ENCODE measurements at regions not wholly inside any gene's neighbourhood (a gene's known extent, or its start where the extent isn't known, plus 50 kb on each side); places are given as distances from the start of the nearest gene placed in this dataset.

DNA sequence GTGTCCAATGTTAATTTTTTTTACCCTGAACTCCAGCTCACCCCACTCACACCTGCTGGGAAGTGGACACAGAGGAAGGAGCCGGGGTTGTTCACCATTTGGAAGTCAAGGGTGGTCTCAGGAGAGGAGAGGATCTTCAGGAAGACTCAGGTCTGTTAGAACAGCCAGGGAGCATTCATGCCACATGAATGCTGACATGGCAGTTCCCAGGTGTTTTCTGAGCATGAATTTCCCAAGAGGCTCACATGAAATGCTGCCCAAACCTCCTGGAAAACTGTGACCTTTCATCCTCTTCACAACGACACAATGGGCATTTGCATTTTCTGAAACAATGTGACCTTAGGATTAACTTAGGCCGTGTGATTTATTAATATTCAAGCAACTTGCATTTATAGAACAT lies 2409.2 kb downstream of the TP53TG3F start:
- no peak for TF ChIP-seq POLR2A (IDR thresholded peaks at IDR 0.05)
- TF ChIP-seq, protein P1, sequence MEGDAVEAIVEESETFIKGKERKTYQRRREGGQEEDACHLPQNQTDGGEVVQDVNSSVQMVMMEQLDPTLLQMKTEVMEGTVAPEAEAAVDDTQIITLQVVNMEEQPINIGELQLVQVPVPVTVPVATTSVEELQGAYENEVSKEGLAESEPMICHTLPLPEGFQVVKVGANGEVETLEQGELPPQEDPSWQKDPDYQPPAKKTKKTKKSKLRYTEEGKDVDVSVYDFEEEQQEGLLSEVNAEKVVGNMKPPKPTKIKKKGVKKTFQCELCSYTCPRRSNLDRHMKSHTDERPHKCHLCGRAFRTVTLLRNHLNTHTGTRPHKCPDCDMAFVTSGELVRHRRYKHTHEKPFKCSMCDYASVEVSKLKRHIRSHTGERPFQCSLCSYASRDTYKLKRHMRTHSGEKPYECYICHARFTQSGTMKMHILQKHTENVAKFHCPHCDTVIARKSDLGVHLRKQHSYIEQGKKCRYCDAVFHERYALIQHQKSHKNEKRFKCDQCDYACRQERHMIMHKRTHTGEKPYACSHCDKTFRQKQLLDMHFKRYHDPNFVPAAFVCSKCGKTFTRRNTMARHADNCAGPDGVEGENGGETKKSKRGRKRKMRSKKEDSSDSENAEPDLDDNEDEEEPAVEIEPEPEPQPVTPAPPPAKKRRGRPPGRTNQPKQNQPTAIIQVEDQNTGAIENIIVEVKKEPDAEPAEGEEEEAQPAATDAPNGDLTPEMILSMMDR (IDR thresholded peaks at IDR 0.05), result no peak
